ENCODE measurements at regions not wholly inside any gene's neighbourhood (a gene's known extent, or its start where the extent isn't known, plus 50 kb on each side); places are given as distances from the start of the nearest gene placed in this dataset.
"Not testable (repeated sequence)": the region's sequence is repeated elsewhere in the genome, so short reads cannot be mapped to it uniquely, and the experiment has no call there.

- in situ Hi-C loops (cut with HindIII; ENCODE audit: low pct_ligation_motif_present, low pct_unique_long_range_greater_than_20kb, low sequenced_read_pairs) = no loop called here
- DNase-seq = no peak
Measured at GRCh38 chr5:167375125-167375524, 916.3 kb upstream of the WWC1 start.

- in situ Hi-C loops (cut with HindIII; ENCODE audit: low pct_ligation_motif_present, low pct_unique_long_range_greater_than_20kb, low sequenced_read_pairs) = no loop called here
- DNase-seq = no peak
Measured at GRCh38 chr5:167378894-167379723, 912.3 kb upstream of the WWC1 start.

GRCh38 chr5:167381457-167381856 lies 910.0 kb upstream of the WWC1 start:
- no peak for DNase-seq
- in situ Hi-C loops (cut with HindIII; ENCODE audit: low pct_ligation_motif_present, low pct_unique_long_range_greater_than_20kb, low sequenced_read_pairs) = no loop called here

GRCh38 chr5:167389537-167389936 lies 901.9 kb upstream of the WWC1 start:
- DNase-seq = no peak

GRCh38 chr5:167391286-167391685 lies 900.2 kb upstream of the WWC1 start:
- in situ Hi-C loops (cut with HindIII; ENCODE audit: low pct_ligation_motif_present, low pct_unique_long_range_greater_than_20kb, low sequenced_read_pairs); DNase-seq: not testable (repeated sequence)

More at GRCh38 chr5:167389537-167389936, 901.9 kb upstream of the WWC1 start:
- in situ Hi-C loops (cut with HindIII; ENCODE audit: low pct_ligation_motif_present, low pct_unique_long_range_greater_than_20kb, low sequenced_read_pairs) = no loop called here

- DNase-seq = no peak
- in situ Hi-C loops (cut with HindIII; ENCODE audit: low pct_ligation_motif_present, low pct_unique_long_range_greater_than_20kb, low sequenced_read_pairs) = no loop called here
Measured at GRCh38 chr5:167392240-167392639, 899.2 kb upstream of the WWC1 start.

GRCh38 chr5:167393358-167393757 lies 898.1 kb upstream of the WWC1 start:
- no peak for DNase-seq

GRCh38 chr5:167402671-167403070 lies 888.8 kb upstream of the WWC1 start:
- DNase-seq = no peak
- in situ Hi-C loops (cut with HindIII; ENCODE audit: low pct_ligation_motif_present, low pct_unique_long_range_greater_than_20kb, low sequenced_read_pairs) = no loop called here

More at GRCh38 chr5:167393358-167393757, 898.1 kb upstream of the WWC1 start:
- in situ Hi-C loops (cut with HindIII; ENCODE audit: low pct_ligation_motif_present, low pct_unique_long_range_greater_than_20kb, low sequenced_read_pairs) = no loop called here

- in situ Hi-C loops (cut with HindIII; ENCODE audit: low pct_ligation_motif_present, low pct_unique_long_range_greater_than_20kb, low sequenced_read_pairs) = no loop called here
- DNase-seq = no peak
Measured at GRCh38 chr5:167406513-167406912, 884.9 kb upstream of the WWC1 start.

- DNase-seq = no peak
Measured at GRCh38 chr5:167412556-167412955, 878.9 kb upstream of the WWC1 start.

GRCh38 chr5:167413506-167413905 lies 877.9 kb upstream of the WWC1 start:
- in situ Hi-C loops (cut with HindIII; ENCODE audit: low pct_ligation_motif_present, low pct_unique_long_range_greater_than_20kb, low sequenced_read_pairs) = no loop called here
- DNase-seq = no peak

More at GRCh38 chr5:167412556-167412955, 878.9 kb upstream of the WWC1 start:
- in situ Hi-C loops (cut with HindIII; ENCODE audit: low pct_ligation_motif_present, low pct_unique_long_range_greater_than_20kb, low sequenced_read_pairs) = no loop called here

- in situ Hi-C loops (cut with HindIII; ENCODE audit: low pct_ligation_motif_present, low pct_unique_long_range_greater_than_20kb, low sequenced_read_pairs) = no loop called here
- no peak for DNase-seq
Measured at GRCh38 chr5:167414611-167415010, 876.8 kb upstream of the WWC1 start.

- in situ Hi-C loops (cut with HindIII; ENCODE audit: low pct_ligation_motif_present, low pct_unique_long_range_greater_than_20kb, low sequenced_read_pairs) = no loop called here
- DNase-seq = no peak
Measured at GRCh38 chr5:167415779-167416746, 875.4 kb upstream of the WWC1 start.

- no peak for DNase-seq
- in situ Hi-C loops (cut with HindIII; ENCODE audit: low pct_ligation_motif_present, low pct_unique_long_range_greater_than_20kb, low sequenced_read_pairs) = no loop called here
Measured at GRCh38 chr5:167417662-167418061, 873.8 kb upstream of the WWC1 start.

GRCh38 chr5:167425161-167425560 lies 866.3 kb upstream of the WWC1 start:
- in situ Hi-C loops (cut with HindIII; ENCODE audit: low pct_ligation_motif_present, low pct_unique_long_range_greater_than_20kb, low sequenced_read_pairs) = no loop called here
- DNase-seq = no peak

GRCh38 chr5:167426501-167426900 lies 864.9 kb upstream of the WWC1 start:
- DNase-seq = no peak
- in situ Hi-C loops (cut with HindIII; ENCODE audit: low pct_ligation_motif_present, low pct_unique_long_range_greater_than_20kb, low sequenced_read_pairs) = no loop called here

- in situ Hi-C loops (cut with HindIII; ENCODE audit: low pct_ligation_motif_present, low pct_unique_long_range_greater_than_20kb, low sequenced_read_pairs); DNase-seq: not testable (repeated sequence)
Measured at GRCh38 chr5:167427641-167428040, 863.8 kb upstream of the WWC1 start.

GRCh38 chr5:167440846-167441245 lies 850.6 kb upstream of the WWC1 start:
- in situ Hi-C loops (cut with HindIII; ENCODE audit: low pct_ligation_motif_present, low pct_unique_long_range_greater_than_20kb, low sequenced_read_pairs) = no loop called here
- DNase-seq = no peak

GRCh38 chr5:167442922-167443321 lies 848.5 kb upstream of the WWC1 start:
- in situ Hi-C loops (cut with HindIII; ENCODE audit: low pct_ligation_motif_present, low pct_unique_long_range_greater_than_20kb, low sequenced_read_pairs) = no loop called here
- DNase-seq = no peak
